ENCODE measurements at regions not wholly inside any gene's neighbourhood (a gene's known extent, or its start where the extent isn't known, plus 50 kb on each side); places are given as distances from the start of the nearest gene placed in this dataset.

DNA sequence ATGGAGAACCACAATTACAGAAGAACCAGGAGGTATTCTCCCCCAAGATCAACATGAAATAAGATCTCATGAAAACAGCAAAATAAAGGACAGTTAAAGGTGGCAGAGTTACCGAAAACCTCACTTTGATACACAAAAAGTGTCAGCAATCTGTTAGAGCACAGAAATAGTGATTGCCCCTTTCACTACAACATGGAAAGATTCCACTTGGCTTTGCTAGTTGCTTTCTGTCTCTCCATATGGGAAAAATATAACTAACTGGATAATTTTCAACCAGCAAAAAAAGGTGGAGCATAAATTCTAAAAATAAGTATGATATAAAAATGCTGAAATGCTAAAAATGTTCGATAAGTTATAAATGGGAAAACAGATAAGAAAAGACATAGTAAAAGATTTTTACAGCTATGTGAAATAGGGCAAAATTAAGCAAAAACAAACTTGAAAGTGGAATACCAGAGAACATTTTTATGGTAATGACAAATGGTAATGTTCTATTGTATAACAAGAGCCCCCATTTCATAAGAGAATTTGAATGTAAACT lies 90.2 kb downstream of the GPR85 start:
- H3K4me3 ChIP-seq: no peak overlapping the region
- H3K4me1 ChIP-seq: no peaks in the 10 kb centered on the region
- no peaks in the 10 kb centered on the region for H3K27me3 ChIP-seq
- TF ChIP-seq EP300 (IDR thresholded peaks at IDR 0.05): no peak
- TF ChIP-seq POLR2A (IDR thresholded peaks at IDR 0.05): no peak
- TF ChIP-seq, protein P1, sequence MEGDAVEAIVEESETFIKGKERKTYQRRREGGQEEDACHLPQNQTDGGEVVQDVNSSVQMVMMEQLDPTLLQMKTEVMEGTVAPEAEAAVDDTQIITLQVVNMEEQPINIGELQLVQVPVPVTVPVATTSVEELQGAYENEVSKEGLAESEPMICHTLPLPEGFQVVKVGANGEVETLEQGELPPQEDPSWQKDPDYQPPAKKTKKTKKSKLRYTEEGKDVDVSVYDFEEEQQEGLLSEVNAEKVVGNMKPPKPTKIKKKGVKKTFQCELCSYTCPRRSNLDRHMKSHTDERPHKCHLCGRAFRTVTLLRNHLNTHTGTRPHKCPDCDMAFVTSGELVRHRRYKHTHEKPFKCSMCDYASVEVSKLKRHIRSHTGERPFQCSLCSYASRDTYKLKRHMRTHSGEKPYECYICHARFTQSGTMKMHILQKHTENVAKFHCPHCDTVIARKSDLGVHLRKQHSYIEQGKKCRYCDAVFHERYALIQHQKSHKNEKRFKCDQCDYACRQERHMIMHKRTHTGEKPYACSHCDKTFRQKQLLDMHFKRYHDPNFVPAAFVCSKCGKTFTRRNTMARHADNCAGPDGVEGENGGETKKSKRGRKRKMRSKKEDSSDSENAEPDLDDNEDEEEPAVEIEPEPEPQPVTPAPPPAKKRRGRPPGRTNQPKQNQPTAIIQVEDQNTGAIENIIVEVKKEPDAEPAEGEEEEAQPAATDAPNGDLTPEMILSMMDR (IDR thresholded peaks at IDR 0.05): no peak
- 68 to 74% methylated on average over 2 of the region's 2 CpGs for WGBS, 2 donors
- H3K27ac ChIP-seq: no peak overlapping the region
- H3K9me3 ChIP-seq: no peaks in the 10 kb centered on the region
- H3K36me3 ChIP-seq: no peaks in the 10 kb centered on the region
- no peak for DNase-seq (ENCODE audit: low spot score in 2 of 2)

DNA sequence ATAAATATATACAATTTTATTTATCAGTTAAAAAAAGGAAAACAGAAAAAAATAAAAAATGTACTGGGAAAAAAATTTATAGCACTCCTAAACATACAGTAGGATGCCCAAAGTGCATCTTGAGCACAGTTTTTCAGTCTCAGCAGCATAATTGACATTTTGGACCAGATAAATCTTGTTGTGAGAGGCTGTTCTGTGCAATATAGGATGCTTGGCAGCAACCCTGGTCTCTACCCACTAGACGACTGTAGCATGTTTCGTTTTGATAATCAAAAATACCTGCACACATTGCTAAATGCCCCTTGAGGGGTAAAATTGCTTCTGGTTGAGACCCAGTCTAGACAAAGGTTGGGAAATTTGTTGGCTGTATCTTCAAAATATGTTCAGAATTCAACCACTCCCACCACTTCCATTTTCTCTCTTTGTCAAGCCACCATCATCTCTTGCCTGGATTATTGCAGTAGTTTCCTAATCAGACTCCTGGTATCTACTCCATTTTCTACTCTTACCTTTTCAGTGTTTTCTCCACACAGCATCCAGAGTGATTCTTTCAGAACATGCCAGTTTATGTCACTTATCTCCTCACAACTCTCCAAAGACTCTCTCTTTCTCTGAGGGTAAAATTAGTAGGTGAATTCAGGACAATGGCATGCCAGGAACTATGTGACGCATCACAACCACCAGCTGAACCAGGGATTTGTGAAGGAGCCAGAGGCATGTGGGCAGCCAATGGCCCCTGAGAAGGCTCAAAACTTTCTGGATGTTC lies 91.4 kb downstream of the GPR85 start:
- Histone ChIP-seq H3K36me3 (no peaks in the 10 kb centered on the region), H3K4me3 (no peak overlapping the region), H3K27me3 (no peaks in the 10 kb centered on the region), H3K27ac (no peak overlapping the region), H3K9me3 (no peaks in the 10 kb centered on the region), H3K4me1 (no peaks in the 10 kb centered on the region)
- WGBS, 2 donors: 71 to 83% methylated on average over 3 of the region's 3 CpGs
- no peak for TF ChIP-seq POLR2A (IDR thresholded peaks at IDR 0.05)
- no peak for TF ChIP-seq EP300 (IDR thresholded peaks at IDR 0.05)
- TF ChIP-seq, protein P1 (IDR thresholded peaks at IDR 0.05): no peak
- DNase-seq (ENCODE audit: low spot score in 2 of 2): no peak

DNA sequence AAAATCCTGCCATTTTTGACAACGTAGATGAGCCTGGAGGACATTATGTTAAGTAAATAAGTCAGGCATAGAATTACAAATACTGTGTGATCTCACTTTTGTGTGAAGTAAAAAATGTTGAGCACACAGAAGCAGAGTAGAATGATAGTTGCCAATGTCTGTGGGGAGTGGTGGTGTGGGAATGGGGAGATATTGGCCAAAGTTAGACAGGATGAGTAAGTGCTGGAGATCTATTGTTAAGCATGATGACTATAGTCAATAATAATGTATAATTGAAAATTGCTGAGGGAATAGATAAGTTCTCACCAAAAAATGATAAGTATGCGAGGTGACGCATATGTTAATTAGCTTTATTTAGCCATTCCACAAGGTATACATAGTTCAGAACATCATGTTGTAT lies 92.0 kb downstream of the GPR85 start:
- WGBS, 2 donors: 91 to 93% methylated on average over 3 of the region's 3 CpGs
- no peaks in the 10 kb centered on the region for H3K27me3 ChIP-seq
- H3K36me3 ChIP-seq: no peaks in the 10 kb centered on the region
- no peaks in the 10 kb centered on the region for H3K4me1 ChIP-seq
- no peak overlapping the region for H3K4me3 ChIP-seq
- DNase-seq (ENCODE audit: low spot score in 2 of 2): no peak
- TF ChIP-seq, protein P1 (IDR thresholded peaks at IDR 0.05): no peak
- TF ChIP-seq POLR2A (IDR thresholded peaks at IDR 0.05) (no peak), EP300 (IDR thresholded peaks at IDR 0.05) (no peak)
- H3K9me3 ChIP-seq: no peaks in the 10 kb centered on the region
- no peak overlapping the region for H3K27ac ChIP-seq

DNA sequence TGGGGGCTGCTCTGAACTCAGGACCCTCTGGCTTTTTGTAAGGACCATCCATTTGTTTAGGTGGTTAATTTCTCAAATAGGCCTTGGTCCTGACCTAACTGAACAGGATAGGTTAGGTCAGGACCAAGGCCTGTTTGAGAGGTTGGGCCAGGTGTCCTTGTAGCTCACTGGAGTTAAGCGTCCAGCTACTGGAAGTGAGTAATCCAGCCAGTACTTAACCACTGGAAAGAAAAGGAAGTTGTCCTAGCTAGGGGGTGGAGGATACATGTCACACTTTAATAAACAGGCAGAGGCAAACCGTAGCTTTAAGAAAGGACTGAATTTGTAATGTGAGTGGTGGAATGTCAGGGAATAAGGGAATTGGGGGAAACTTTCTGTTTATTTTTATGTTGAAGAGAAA lies 96.0 kb downstream of the GPR85 start:
- no peaks in the 10 kb centered on the region for H3K9me3 ChIP-seq

DNA sequence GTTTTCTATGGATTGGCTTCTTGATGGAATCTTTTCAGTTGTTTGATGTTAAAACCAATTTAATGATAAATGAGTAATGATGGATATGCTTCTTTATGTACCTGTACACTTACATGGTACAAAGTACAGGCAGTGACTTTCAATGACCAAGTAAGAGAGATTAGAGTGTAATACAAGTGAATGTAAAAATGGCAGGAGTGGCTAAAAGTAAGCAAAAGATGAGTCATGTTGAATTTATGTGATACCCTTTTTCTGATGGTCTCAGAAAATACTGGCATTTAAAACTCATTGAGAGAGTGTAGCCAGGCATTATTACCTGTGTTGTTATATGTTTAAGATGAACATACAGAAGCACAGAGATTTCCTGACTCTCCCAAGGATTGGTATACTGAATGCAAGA lies 97.1 kb downstream of the GPR85 start:
- no peak overlapping the region for H3K4me3 ChIP-seq
- no peak overlapping the region for H3K27ac ChIP-seq
- no peaks in the 10 kb centered on the region for H3K9me3 ChIP-seq
- H3K27me3 ChIP-seq: no peaks in the 10 kb centered on the region
- no peak for DNase-seq (ENCODE audit: low spot score in 2 of 2)
- TF ChIP-seq EP300 (IDR thresholded peaks at IDR 0.05) (no peak), POLR2A (IDR thresholded peaks at IDR 0.05) (no peak)
- TF ChIP-seq, protein P1 (IDR thresholded peaks at IDR 0.05): no peak
- no peaks in the 10 kb centered on the region for H3K4me1 ChIP-seq
- no peaks in the 10 kb centered on the region for H3K36me3 ChIP-seq

More for the DNA sequence above, 96.0 kb downstream of the GPR85 start:
- Histone ChIP-seq H3K27ac (no peak overlapping the region), H3K4me1 (no peaks in the 10 kb centered on the region), H3K36me3 (no peaks in the 10 kb centered on the region), H3K27me3 (no peaks in the 10 kb centered on the region), H3K4me3 (no peak overlapping the region)
- 59 to 72% methylated on average over 2 of the region's 2 CpGs for WGBS, 2 donors
- no peak for DNase-seq (ENCODE audit: low spot score in 2 of 2)
- no peak for TF ChIP-seq POLR2A (IDR thresholded peaks at IDR 0.05)
